H1 (cell line): ENCODE measurements at regions not wholly inside any gene's neighbourhood (a gene's known extent, or its start where the extent isn't known, plus 50 kb on each side); places are given as distances from the start of the nearest gene placed in this dataset.

Experiments
- EP300 ChIP-seq, 2 experiments: IDR thresholded peaks; 1 replicate in 1 of 2; 2 replicates in 1 of 2; pipeline ENCODE4 v1.6.1; 2011 to 2012; ENCODE audit warnings: low read depth in 2 of 2, low read length in 2 of 2, mild to moderate bottlenecking in 2 of 2, borderline replicate concordance in 1 of 2, inconsistent platforms in 1 of 2, moderate library complexity in 1 of 2

DNA sequence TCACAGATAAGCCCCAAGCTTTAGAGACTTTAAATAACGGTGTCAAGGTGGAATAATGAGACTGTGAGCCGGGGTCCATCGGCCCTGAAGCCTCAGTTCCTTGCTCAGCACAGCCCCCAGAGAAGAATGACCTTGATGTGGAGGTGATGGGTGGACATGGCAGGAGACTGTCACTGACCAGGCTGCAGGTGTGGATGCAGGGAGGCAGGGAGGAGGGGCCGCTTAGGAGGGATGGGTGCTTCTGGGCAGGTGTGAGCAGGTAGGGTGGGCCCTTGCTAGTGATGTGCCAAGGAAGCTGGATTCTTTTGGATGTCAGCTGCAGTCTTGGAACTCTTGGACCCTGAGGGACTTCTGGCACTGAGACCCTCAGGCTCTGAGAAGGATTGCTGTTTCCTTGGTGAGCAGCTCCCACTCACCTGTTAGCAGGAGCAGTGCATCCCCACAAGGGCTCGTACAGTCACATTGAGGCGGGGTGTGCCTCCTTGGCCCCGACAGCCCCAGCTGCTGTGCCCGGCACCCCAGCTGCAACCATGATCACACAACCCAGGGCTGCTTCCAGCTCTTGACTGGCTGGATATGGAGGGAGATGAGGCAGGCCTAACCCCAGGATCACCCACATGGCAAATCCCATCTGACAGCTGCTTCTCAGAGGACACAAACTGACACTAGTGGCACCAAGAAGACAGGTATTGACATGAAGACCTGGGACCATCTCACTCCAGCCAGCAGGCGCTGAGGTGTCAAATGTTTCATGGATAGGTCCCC lies 209.8 kb upstream of the HDAC4 start (continued):
- TF ChIP-seq EP300 (IDR thresholded peaks at IDR 0.05; ENCODE audit: borderline replicate concordance in 1 of 2, low read depth in 2 of 2, low read length in 2 of 2), result no peak
